Adrenal gland (tissue), 5 donors: ENCODE measurements at regions not wholly inside any gene's neighbourhood (a gene's known extent, or its start where the extent isn't known, plus 50 kb on each side); places are given as distances from the start of the nearest gene placed in this dataset.

Source experiments
- POLR2A ChIP-seq, 2 donors: fragments of 450-650 bp; IDR thresholded peaks; one replicate each; pipeline ENCODE4 v1.6.1; 2017; ENCODE audit warnings: antibody characterized with exemption in 2 of 2, mild to moderate bottlenecking in 2 of 2, moderate library complexity in 1 of 2
- TF ChIP-seq, protein P1 (sequence below), 6 experiments: fragments of 450-650 bp in 4 of 6; fragments of 200-600 bp in 2 of 6; sonication (generic) in 1 of 6; IDR thresholded peaks; 1 replicate in 5 of 6; 2 replicates in 1 of 6; pipeline versions ENCODE4 v1.5.1 to v1.8.0; 2016 to 2021; ENCODE audit warnings: antibody characterized with exemption in 6 of 6, mild to moderate bottlenecking in 2 of 6, moderate library complexity in 1 of 6
- donor health status: DM: no; HTN: no; CAD: no.

DNA sequence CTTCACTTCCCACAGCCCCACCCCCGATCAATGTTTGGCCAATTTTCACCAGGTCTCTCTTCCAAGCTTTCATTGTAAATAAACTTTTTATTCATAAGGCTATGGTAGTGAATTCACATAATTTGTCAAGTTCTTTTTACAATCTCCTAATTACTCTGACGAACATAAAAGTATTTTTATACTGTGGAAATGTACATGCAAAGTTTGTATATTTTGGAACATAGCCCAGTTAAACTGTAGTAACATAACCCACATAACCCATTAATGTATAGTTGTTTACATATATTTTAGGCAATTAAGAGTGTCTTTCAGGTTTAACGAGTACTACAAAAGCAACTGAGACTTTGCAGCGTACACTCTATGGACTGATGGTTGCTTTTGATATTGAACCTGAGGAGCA, 228.3 kb upstream of the ERBB4 start:
- TF ChIP-seq, protein P1, sequence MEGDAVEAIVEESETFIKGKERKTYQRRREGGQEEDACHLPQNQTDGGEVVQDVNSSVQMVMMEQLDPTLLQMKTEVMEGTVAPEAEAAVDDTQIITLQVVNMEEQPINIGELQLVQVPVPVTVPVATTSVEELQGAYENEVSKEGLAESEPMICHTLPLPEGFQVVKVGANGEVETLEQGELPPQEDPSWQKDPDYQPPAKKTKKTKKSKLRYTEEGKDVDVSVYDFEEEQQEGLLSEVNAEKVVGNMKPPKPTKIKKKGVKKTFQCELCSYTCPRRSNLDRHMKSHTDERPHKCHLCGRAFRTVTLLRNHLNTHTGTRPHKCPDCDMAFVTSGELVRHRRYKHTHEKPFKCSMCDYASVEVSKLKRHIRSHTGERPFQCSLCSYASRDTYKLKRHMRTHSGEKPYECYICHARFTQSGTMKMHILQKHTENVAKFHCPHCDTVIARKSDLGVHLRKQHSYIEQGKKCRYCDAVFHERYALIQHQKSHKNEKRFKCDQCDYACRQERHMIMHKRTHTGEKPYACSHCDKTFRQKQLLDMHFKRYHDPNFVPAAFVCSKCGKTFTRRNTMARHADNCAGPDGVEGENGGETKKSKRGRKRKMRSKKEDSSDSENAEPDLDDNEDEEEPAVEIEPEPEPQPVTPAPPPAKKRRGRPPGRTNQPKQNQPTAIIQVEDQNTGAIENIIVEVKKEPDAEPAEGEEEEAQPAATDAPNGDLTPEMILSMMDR (IDR thresholded peaks at IDR 0.05), result no peak
- TF ChIP-seq POLR2A (IDR thresholded peaks at IDR 0.05), result no peak
